ENCODE measurements at regions not wholly inside any gene's neighbourhood (a gene's known extent, or its start where the extent isn't known, plus 50 kb on each side); places are given as distances from the start of the nearest gene placed in this dataset.

GRCh38 chr13:43996221-43996620 is 116.5 kb downstream of the LACC1 start (continued):
- TF ChIP-seq ETS1 (IDR thresholded peaks at IDR 0.05) (no peak), CREB1 (CRISPR knock-in tag; IDR thresholded peaks at IDR 0.05; ENCODE audit: low read depth) (no peak), NANOG (IDR thresholded peaks at IDR 0.05; ENCODE audit: borderline replicate concordance) (no peak), EZH2phosphoT487 (IDR thresholded peaks at IDR 0.05; ENCODE audit: unreplicated experiment) (no peak), POLR2AphosphoS5 (IDR thresholded peaks at IDR 0.05; ENCODE audit: low read depth) (no peak), EZH2 (IDR thresholded peaks at IDR 0.05; ENCODE audit: low read depth, unreplicated experiment) (no peak), CTCF (conservative IDR thresholded peaks at IDR 0.05; ENCODE audit: low read depth in 2 of 2) (no peak)

GRCh38 chr13:44003481-44003880 is 123.8 kb downstream of the LACC1 start:
- H3K4me1 ChIP-seq (ENCODE audit: insufficient read depth): no peaks in the 10 kb centered on the region
- Mint-ChIP-seq H3K27ac (no peak overlapping the region), H3K27me3 (ENCODE audit: insufficient read depth, low read depth, poor library complexity) (no peaks in the 10 kb centered on the region), H3K36me3 (ENCODE audit: low read depth) (no peaks in the 10 kb centered on the region), H3K4me1 (no peaks in the 10 kb centered on the region), H3K4me3 (no peak overlapping the region), H3K9me3 (no peaks in the 10 kb centered on the region; the same call in 2 of the 3 replicates)
- H3K36me3 ChIP-seq (ENCODE audit: insufficient read depth): no peaks in the 10 kb centered on the region
- no peaks in the 10 kb centered on the region for H3K27me3 ChIP-seq (ENCODE audit: insufficient read depth)
- no peaks in the 10 kb centered on the region for H3K9me2 ChIP-seq (ENCODE audit: insufficient read depth)
- no peaks in the 10 kb centered on the region for H3K79me2 ChIP-seq (replicated peaks; ENCODE audit: insufficient read depth)
- H3F3A ChIP-seq (replicated peaks; ENCODE audit: low read depth): no peaks in the 10 kb centered on the region
- no peak overlapping the region for H3K27ac ChIP-seq (ENCODE audit: low read depth)
- no peaks in the 10 kb centered on the region for H4K20me1 ChIP-seq (replicated peaks; ENCODE audit: insufficient read depth)
- 0 out of 2 replicates have a peak overlapping the region, but pooled peaks have one; percentile 43 for H2AFZ ChIP-seq
- no peak overlapping the region for H3K4me2 ChIP-seq
- DNase-seq (ENCODE audit: low spot score) (no peak), ATAC-seq (no peak)
- no peak overlapping the region for H3K4me3 ChIP-seq
- TF ChIP-seq ZNF114 (CRISPR knock-in tag; IDR thresholded peaks at IDR 0.05): no peak
- TF ChIP-seq CTCF (conservative IDR thresholded peaks at IDR 0.05; ENCODE audit: low read depth in 2 of 2): no peak
- TF ChIP-seq ETS1 (IDR thresholded peaks at IDR 0.05): no peak
- no peak for TF ChIP-seq JUNB (IDR thresholded peaks at IDR 0.05; ENCODE audit: unreplicated experiment)
- no peak for TF ChIP-seq POLR2AphosphoS5 (IDR thresholded peaks at IDR 0.05; ENCODE audit: low read depth)
- no peak for TF ChIP-seq ZNF331 (CRISPR knock-in tag; IDR thresholded peaks at IDR 0.05; ENCODE audit: low read depth)
- no peak for TF ChIP-seq EZH2 (IDR thresholded peaks at IDR 0.05; ENCODE audit: low read depth, unreplicated experiment)
- no peak for TF ChIP-seq ZNF462 (CRISPR knock-in tag; IDR thresholded peaks at IDR 0.05)
- no peak for TF ChIP-seq CREB1 (CRISPR knock-in tag; IDR thresholded peaks at IDR 0.05; ENCODE audit: low read depth)
- TF ChIP-seq STAT1 (IDR thresholded peaks at IDR 0.05; ENCODE audit: unreplicated experiment): no peak
